ENCODE measurements at regions not wholly inside any gene's neighbourhood (a gene's known extent, or its start where the extent isn't known, plus 50 kb on each side); places are given as distances from the start of the nearest gene placed in this dataset.

DNA sequence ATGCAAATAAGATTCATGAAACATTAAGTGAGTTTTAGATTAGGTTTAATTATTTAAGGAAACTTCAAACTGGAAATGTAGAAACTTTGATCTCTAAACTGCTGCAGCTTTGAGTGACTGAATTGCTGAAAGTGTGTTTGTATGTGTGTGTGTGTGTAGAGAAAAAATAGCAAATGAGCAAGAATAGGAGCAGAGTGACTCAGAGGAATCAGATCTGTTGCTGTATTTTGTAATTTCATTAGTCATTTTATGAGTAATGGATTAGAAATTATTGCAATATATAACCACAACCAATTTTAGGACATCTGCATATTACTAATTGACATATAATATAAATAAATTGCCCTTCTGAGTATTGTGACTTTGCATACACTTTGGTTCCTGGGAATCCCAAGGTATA is 52.8 kb upstream of the SLC9A9 start:
- DNase-seq, result no peak

GRCh38 chr3:143902210-143902609 is 53.9 kb upstream of the SLC9A9 start:
- DNase-seq, result no peak

GRCh38 chr3:143910756-143911155 is 60.9 kb upstream of the DIPK2A start:
- DNase-seq, result no peak

GRCh38 chr3:143914257-143914656 is 57.4 kb upstream of the DIPK2A start:
- peak; percentile 8 for DNase-seq

DNA sequence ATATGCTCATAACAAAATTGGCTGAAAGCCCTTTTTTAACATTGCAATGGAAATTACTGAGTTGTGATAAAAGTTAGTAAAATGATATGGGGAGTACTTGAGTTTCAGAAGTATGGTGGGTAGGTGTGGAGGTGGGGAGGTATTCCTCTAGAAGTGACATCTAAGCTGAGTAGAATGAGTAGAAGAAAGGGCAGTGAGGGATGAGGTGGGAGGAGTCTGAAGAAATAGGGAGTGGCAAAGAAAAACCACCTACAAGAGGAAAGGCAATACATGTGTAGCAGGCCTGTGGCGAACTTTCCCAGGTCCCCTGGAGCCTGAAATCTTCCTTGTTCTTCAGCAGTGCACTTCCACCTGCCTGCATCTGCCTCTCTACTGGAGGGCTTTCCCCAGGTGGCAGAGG is 52.8 kb upstream of the DIPK2A start:
- DNase-seq, result no peak

- peak; percentile 6 for DNase-seq
Observed at GRCh38 chr3:143921176-143921575, 50.4 kb upstream of the DIPK2A start.

Measured in hematopoietic multipotent progenitor cell treated with erythropoietin and hydrocortisone succinate and interleukin-3 and kit ligand, for 8 days (in vitro differentiated cells).